ENCODE measurements at regions not wholly inside any gene's neighbourhood (a gene's known extent, or its start where the extent isn't known, plus 50 kb on each side); places are given as distances from the start of the nearest gene placed in this dataset.

- TF ChIP-seq EP300 (IDR thresholded peaks at IDR 0.05) (no peak), CTCF (IDR thresholded peaks at IDR 0.05) (no peak), POLR2A (IDR thresholded peaks at IDR 0.05) (no peak)
Measured at GRCh38 chr12:60468546-60468945, 872.7 kb downstream of the SLC16A7 start.
